Erythroblast (primary cell): ENCODE measurements at regions not wholly inside any gene's neighbourhood (a gene's known extent, or its start where the extent isn't known, plus 50 kb on each side); places are given as distances from the start of the nearest gene placed in this dataset.
"Not testable (repeated sequence)": the region's sequence is repeated elsewhere in the genome, so short reads cannot be mapped to it uniquely, and the experiment has no call there.

Experiments used
- DNase-seq, 2 experiments: peaks; one replicate each; lab custom pipeline; 2025; lab: John Stamatoyannopoulos, UW
- GATA1 ChIP-seq: IDR thresholded peaks from 2 replicates; pipeline ENCODE4 v1.6.1; 2011; ENCODE audit warnings: low read depth, mild to moderate bottlenecking, control low read depth, low read length, moderate library complexity
- POLR2A ChIP-seq: IDR thresholded peaks from 2 replicates; pipeline ENCODE4 v1.6.1; 2011; ENCODE audit warnings: mild to moderate bottlenecking, low read length

DNA sequence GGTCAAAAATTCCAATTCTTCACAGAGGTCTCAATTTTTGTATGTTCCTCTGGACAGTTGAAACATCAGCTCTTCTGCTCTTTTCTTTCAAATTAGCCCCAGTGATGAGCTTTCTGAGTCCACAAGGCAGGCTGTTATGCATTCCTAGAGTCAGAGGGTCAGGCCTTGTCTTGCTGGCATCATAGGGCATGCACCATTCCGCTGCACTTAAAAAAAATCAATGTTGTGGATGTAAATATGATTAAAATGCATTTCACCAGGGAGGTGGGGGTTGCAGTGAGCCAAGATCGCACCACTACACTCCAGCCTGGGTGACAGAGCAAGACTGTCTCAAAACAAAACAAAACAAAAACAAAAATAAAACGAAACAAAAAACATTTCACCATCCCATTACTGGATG lies 465.3 kb downstream of the EIPR1 start:
- TF ChIP-seq GATA1 (no peak), POLR2A (no peak)
- no peak for DNase-seq

- TF ChIP-seq GATA1 (no peak), POLR2A (no peak)
- DNase-seq, result no peak
Observed at GRCh38 chr2:2910259-2910658, 467.4 kb downstream of the EIPR1 start.

GRCh38 chr2:2909086-2910035 lies 468.3 kb downstream of the EIPR1 start:
- DNase-seq, result no peak
- TF ChIP-seq GATA1 (no peak), POLR2A (no peak)

DNA sequence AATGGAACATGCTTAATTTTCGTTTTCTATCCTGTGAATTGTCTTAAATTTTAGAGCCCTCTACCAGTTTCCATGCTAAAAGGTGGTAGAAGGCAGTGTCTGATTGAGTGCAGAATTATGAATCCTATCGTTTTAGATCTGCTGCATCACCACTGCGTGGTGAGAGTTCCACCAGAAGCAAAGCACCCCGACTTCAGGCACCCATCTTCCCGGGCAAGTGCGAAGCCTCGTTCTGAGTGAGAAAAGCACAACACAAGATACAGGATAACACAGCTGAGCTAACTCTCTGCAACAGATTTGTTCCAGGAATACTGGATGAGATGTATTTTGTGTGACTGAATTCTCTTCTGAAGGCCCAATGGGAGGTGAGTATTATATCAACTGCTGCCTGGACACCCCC lies 471.5 kb downstream of the EIPR1 start:
- TF ChIP-seq POLR2A (no peak), GATA1 (no peak)
- no peak for DNase-seq

DNA sequence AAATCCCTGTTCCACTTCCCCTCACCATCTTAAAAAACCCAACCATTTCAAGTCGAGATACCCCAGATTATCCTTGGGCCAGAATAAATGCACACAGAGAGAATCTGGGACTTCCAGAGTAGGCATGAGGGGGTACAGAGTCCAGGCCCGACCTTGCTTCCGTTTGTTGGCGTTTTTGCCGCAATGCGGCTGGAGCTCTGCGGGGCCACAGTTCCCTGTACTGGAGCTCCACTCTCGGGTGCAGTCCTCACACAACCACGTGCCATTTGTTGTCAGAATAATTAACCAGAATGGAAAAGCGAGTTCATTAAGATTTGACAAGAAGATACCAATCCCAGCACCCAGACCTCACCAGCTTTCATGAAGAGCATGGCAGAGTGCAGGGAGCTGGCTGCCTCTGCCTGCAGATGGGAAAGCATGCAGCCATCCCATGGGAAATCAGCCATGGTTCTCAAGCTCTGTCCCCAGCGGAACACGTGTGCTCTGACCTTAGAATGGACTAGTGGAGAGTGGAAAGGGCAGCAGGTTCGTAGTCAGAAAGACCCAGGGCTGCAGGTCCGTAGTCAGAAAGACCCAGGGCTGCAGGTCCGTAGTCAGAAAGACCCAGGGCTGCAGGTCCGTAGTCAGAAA lies 472.8 kb downstream of the EIPR1 start:
- TF ChIP-seq GATA1, result no peak
- no peak for TF ChIP-seq POLR2A
- DNase-seq, result no peak

DNA sequence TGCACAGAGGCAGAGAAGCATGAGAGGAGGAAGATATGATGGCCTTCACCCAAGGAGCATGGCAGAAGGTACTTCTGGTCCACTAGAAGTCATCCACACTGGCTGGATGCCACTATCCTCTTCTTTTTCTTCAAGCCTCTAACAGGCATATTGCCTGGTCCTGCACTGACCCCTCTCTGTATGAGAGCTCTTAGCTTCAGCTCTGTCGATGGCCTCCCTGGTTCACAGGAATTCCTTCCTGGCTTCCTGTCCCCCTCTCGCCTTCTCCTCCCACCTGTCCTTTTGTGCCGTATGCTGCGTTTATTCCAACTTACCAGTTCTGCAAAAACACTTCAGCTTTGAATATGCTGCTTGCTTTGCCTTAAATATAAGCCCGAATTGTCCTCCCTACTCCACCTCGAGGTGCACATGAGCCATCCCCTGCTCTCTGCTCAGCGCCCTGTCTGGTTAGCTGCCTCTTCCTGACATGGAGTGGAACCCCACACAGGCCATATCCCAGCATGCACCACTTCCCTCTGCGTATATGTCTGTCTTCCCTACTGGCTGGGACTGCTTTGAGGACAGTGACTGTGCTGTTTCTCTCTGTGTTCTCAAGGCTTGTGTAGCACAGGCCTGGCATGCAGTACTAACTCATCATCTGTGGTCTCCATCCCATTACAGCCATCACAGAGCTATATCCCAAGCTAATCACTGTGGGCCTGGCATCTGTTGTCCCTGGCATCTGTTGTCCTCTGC lies 474.9 kb downstream of the EIPR1 start:
- TF ChIP-seq GATA1 (no peak), POLR2A (no peak)
- no peak for DNase-seq

GRCh38 chr2:2901384-2902345 lies 476.0 kb downstream of the EIPR1 start:
- TF ChIP-seq POLR2A (no peak), GATA1 (no peak)
- DNase-seq, result no peak

- DNase-seq, result no peak
- no peak for TF ChIP-seq GATA1
- TF ChIP-seq POLR2A, result no peak
Observed at GRCh38 chr2:2899826-2900225, 477.8 kb downstream of the EIPR1 start.

GRCh38 chr2:2898744-2899143 lies 478.9 kb downstream of the EIPR1 start:
- TF ChIP-seq GATA1 (no peak), POLR2A (no peak)
- DNase-seq, result no peak

- DNase-seq, result no peak
- no peak for TF ChIP-seq GATA1
- no peak for TF ChIP-seq POLR2A
Observed at GRCh38 chr2:2896643-2897042, 481.0 kb downstream of the EIPR1 start.

DNA sequence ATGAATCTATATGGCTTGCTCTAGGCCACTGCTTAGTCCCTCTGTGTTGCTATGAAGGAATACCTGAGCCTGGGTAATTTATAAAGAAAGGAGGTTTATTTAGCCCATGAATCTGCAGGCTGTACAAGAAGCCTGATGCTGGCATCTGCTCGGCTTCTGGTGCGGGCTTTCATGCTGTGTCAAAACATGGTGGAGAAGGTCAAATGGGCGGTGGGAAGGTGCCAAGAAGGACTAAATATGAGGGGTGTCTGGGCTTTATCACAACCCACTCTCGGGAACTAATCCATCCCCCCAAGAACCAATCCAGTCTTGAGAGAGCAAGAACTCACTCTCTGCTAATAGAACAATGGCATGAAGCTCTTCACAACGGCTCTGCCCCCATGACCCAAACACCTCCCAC lies 481.6 kb downstream of the EIPR1 start:
- DNase-seq, result no peak
- TF ChIP-seq GATA1 (no peak), POLR2A (no peak)

DNA sequence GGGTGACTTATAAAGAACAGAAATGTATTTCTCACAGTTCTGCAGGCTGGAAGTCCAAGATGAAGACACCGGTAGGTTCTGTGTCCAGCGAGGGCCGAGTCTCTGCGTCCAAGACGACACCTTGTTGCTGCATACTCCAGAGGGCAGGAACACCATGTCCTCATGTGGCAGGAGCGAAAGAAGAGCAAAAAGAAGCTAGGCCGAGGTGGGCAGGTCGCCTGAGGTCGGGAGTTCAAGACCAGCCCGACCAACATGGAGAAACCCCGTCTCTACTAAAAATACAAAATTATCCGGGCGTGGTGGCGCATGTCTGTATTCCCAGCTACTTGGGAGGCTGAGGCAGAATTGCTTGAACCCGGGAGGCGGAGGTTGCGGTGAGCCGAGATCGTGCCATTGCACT lies 483.6 kb downstream of the EIPR1 start:
- not testable (repeated sequence) for DNase-seq

DNA sequence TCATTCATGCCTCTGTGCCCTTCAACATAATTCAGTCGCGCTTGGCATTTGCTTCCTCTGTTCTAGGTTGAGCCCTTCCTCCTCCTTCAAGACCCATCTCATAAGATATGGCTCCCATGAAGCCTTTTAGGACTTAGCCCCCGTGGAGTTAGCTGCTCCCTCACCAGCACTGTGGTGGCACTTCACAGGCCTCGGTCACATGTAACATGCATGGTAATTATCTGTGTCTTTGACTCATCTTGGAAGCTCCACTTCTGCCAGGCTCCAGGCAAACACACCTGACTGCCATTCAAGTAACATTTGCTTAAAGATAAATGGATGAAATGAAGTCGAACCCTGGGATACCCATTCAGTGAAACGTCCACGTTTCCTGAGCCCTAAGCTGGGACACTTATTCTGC lies 484.7 kb downstream of the EIPR1 start:
- TF ChIP-seq GATA1 (no peak), POLR2A (no peak)
- no peak for DNase-seq
